ENCODE measurements at regions not wholly inside any gene's neighbourhood (a gene's known extent, or its start where the extent isn't known, plus 50 kb on each side); places are given as distances from the start of the nearest gene placed in this dataset.

DNA sequence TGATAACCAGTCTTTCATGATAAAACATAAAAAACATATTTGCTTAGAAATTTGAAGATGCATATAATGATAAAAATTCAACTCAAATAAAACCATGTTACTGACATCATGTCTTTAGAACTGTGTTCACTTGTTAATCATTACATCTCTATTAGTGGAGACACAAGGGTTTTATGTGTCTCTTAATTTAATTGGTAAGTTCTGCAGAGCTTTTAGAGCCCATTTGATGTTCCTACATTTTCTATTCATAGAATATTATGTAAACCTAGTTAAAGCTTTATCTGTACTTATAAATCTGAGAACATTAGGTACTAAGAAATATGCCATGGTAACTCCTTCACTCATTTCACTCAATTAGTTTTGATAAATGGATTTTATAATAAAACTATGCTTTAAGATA lies 285.4 kb downstream of the SLCO4C1 start (continued):
- TF ChIP-seq ZNF512 (CRISPR knock-in tag; IDR thresholded peaks at IDR 0.05) (no peak), POLR2AphosphoS2 (IDR thresholded peaks at IDR 0.05; ENCODE audit: low read depth, low read length) (no peak), E2F1 (CRISPR knock-in tag; IDR thresholded peaks at IDR 0.05) (no peak), ZNF264 (CRISPR knock-in tag; IDR thresholded peaks at IDR 0.05) (no peak), NFYC (CRISPR knock-in tag; IDR thresholded peaks at IDR 0.05) (no peak), U2AF2 (IDR thresholded peaks at IDR 0.05; ENCODE audit: low read depth, low read length) (no peak)

- ChIA-PET CTCF (ENCODE audit: low intra/inter-chr PET ratio, low total read pairs) (no interaction called here), POLR2A (no interaction called here)
- TF ChIP-seq HNRNPK (IDR thresholded peaks at IDR 0.05; ENCODE audit: low read depth, low read length, poor library complexity, severe bottlenecking) (peak; percentile 92), ZNF510 (CRISPR knock-in tag; IDR thresholded peaks at IDR 0.05; ENCODE audit: low read depth) (no peak)
- H4K20me1 ChIP-seq (ENCODE audit: insufficient read depth, low read length) = no peaks in the 10 kb centered on the region
- H3K27me3 ChIP-seq (ENCODE audit: control insufficient read depth in 1 of 2, insufficient read depth in 2 of 2, low read length in 2 of 2) = no peaks in the 10 kb centered on the region
- intact Hi-C loops (cut with micrococcal nuclease; ENCODE audit: unreplicated experiment) = no loop called here
- no peak for DNase-seq (ENCODE audit: low spot score)
- 60% methylated on average over 1 of the region's 1 CpG for WGBS (ENCODE audit: low lambda C conversion rate)
- no peak overlapping the region for H2AFZ ChIP-seq (ENCODE audit: low read length)
- H3K79me2 ChIP-seq (ENCODE audit: insufficient read depth, low read length) = no peaks in the 10 kb centered on the region
- no peaks in the 10 kb centered on the region for H3K9me3 ChIP-seq (ENCODE audit: low read length)
- H3K4me2 ChIP-seq (ENCODE audit: low read depth, low read length) = no peak overlapping the region
- no peak overlapping the region for H3K27ac ChIP-seq (ENCODE audit: extremely low read length, insufficient read depth, low read length)
- H3K36me3 ChIP-seq (replicated peaks in 1 of 2; ENCODE audit: control insufficient read depth in 1 of 2, insufficient read depth in 2 of 2, low read length in 2 of 2) = no peaks in the 10 kb centered on the region
- ATAC-seq = no peak
- no peak overlapping the region for H3K9ac ChIP-seq (ENCODE audit: insufficient read depth, low read depth, low read length)
- H3K4me1 ChIP-seq (ENCODE audit: insufficient read depth, low read length) = no peaks in the 10 kb centered on the region
- no peak for FAIRE-seq
- in situ Hi-C loops (cut with HindIII; ENCODE audit: extremely low pct_ligation_motif_present, low pct_unique_long_range_greater_than_20kb) = no loop called here
- H3K4me3 ChIP-seq (replicated peaks in 1 of 3; ENCODE audit: insufficient read depth in 1 of 3, low read depth in 2 of 3, low read length in 3 of 3) = no peak overlapping the region
- no TSS peak for BruUV-seq (replicated peaks)
These were observed 298.8 kb downstream of the SLCO4C1 start for GRCh38 chr5:101997235-101997634.
